Activated naive CD8-positive, alpha-beta T cell treated with anti-CD3 and anti-CD28 coated beads for 36 hours (primary cell): ENCODE measurements at regions not wholly inside any gene's neighbourhood (a gene's known extent, or its start where the extent isn't known, plus 50 kb on each side); places are given as distances from the start of the nearest gene placed in this dataset.

Experiments used
- DNase-seq: peaks from one replicate; pipeline ENCODE4 v3.0.0; 2021
- H3K27ac Mint-ChIP-seq: one replicate; pipeline ENCODE4 v1.8.0; 2022; ENCODE audit warnings: mild to moderate bottlenecking, moderate library complexity, mixed read lengths
- H3K27me3 Mint-ChIP-seq: one replicate; pipeline ENCODE4 v1.8.0; 2022; ENCODE audit warnings: mild to moderate bottlenecking, mixed read lengths
- H3K36me3 Mint-ChIP-seq: one replicate; pipeline ENCODE4 v1.8.0; 2021; ENCODE audit warnings: mild to moderate bottlenecking, mixed read lengths
- H3K4me1 Mint-ChIP-seq: one replicate; pipeline ENCODE4 v1.8.0; 2021; ENCODE audit warnings: mixed read lengths
- H3K4me3 Mint-ChIP-seq: one replicate; pipeline ENCODE4 v1.8.0; 2022; ENCODE audit warnings: mild to moderate bottlenecking, moderate library complexity, mixed read lengths
- H3K9me3 Mint-ChIP-seq: one replicate; pipeline ENCODE4 v1.8.0; 2022; ENCODE audit warnings: mixed read lengths

GRCh38 chr9:80378669-80379293 lies 807.0 kb downstream of the TLE4 start:
- Mint-ChIP-seq H3K27ac (no peak overlapping the region), H3K4me1 (no peaks in the 10 kb centered on the region), H3K4me3 (no peak overlapping the region), H3K27me3 (no peaks in the 10 kb centered on the region), H3K36me3 (no peaks in the 10 kb centered on the region), H3K9me3 (no peaks in the 10 kb centered on the region)
- no peak for DNase-seq

DNA sequence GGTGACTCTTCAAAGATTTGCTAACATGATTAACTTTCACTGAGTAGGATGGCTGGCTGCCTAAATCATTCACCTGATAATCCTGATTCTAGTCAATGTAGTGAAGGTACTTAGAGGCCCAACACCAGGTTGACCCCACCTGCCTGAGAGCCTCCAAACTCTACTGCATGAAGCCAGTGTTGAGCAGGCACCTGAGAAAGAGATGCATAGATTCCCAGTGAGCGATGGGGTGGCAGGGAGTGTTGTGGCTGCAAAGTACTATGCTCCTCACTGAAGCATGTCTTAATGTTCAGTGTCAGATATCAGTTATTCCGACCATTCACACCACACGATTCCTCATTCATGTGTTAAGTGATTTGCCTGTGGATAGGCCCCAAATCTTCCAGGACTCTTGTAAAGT lies 804.4 kb downstream of the TLE4 start:
- no peaks in the 10 kb centered on the region for H3K4me1 Mint-ChIP-seq
- no peaks in the 10 kb centered on the region for H3K36me3 Mint-ChIP-seq
- peaks cover 5% of the 10 kb centered on the region for H3K27me3 Mint-ChIP-seq
- DNase-seq = no peak
- no peak overlapping the region for H3K27ac Mint-ChIP-seq
- no peaks in the 10 kb centered on the region for H3K9me3 Mint-ChIP-seq
- H3K4me3 Mint-ChIP-seq = no peak overlapping the region

GRCh38 chr9:80375477-80375876 lies 803.7 kb downstream of the TLE4 start:
- H3K4me1 Mint-ChIP-seq = no peaks in the 10 kb centered on the region
- H3K9me3 Mint-ChIP-seq = no peaks in the 10 kb centered on the region
- no peak overlapping the region for H3K4me3 Mint-ChIP-seq
- no peak for DNase-seq
- no peak overlapping the region for H3K27ac Mint-ChIP-seq
- peaks cover 5% of the 10 kb centered on the region for H3K27me3 Mint-ChIP-seq
- no peaks in the 10 kb centered on the region for H3K36me3 Mint-ChIP-seq

DNA sequence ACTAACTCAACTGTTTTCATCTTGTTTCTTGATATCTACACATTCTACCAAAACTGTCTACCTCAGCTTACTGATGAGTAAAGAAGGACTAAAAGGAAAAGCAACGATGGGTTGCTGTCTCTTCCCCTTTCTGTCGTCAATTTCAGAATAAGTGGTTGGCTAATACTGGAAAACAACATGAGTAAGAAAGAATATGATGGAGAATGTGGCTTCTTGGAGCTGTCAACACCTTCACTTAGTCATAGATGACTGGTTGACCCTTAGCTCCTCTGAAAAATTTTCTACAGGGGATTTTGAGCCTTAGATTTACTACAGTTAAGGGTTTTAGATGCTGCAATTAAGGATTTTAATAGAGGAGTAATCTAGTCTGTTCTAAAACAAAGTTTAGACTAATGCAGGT lies 797.9 kb downstream of the TLE4 start:
- Mint-ChIP-seq H3K4me1 (no peaks in the 10 kb centered on the region), H3K36me3 (no peaks in the 10 kb centered on the region), H3K27me3 (peaks cover 5% of the 10 kb centered on the region), H3K9me3 (peaks cover 5% of the 10 kb centered on the region), H3K4me3 (no peak overlapping the region), H3K27ac (no peak overlapping the region)
- no peak for DNase-seq

GRCh38 chr9:80366626-80367025 lies 794.9 kb downstream of the TLE4 start:
- no peaks in the 10 kb centered on the region for H3K27me3 Mint-ChIP-seq
- H3K27ac Mint-ChIP-seq = no peak overlapping the region
- H3K9me3 Mint-ChIP-seq = peaks cover 5% of the 10 kb centered on the region
- H3K4me3 Mint-ChIP-seq = no peak overlapping the region
- H3K4me1 Mint-ChIP-seq = no peaks in the 10 kb centered on the region
- H3K36me3 Mint-ChIP-seq = no peaks in the 10 kb centered on the region
- no peak for DNase-seq

GRCh38 chr9:80359941-80360881 lies 788.4 kb downstream of the TLE4 start:
- DNase-seq = no peak
- no peaks in the 10 kb centered on the region for H3K36me3 Mint-ChIP-seq
- peaks cover 3% of the 10 kb centered on the region for H3K9me3 Mint-ChIP-seq
- H3K4me1 Mint-ChIP-seq = no peaks in the 10 kb centered on the region
- no peak overlapping the region for H3K27ac Mint-ChIP-seq
- H3K27me3 Mint-ChIP-seq = no peaks in the 10 kb centered on the region
- no peak overlapping the region for H3K4me3 Mint-ChIP-seq

DNA sequence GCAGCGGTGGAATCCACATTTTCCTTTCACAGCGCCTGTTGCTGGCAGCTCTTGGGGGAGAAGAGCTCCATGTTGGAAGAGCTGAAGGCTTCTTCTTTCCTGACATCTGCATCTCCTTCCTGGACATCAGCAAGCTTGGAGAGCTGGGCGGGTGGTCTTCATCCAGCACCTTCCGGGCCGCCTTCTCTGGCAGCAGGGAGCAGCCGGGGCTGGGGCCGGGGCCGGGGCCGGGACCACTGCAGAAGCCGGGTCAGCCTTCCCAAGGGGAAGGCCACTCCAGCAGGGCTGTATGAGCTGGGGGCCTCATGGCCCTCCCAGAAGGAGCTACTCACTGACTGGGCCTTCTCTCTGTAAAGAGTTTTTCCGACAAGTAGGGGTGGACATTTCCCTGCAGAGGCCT lies 787.5 kb downstream of the TLE4 start:
- Mint-ChIP-seq H3K27me3 (no peaks in the 10 kb centered on the region), H3K4me3 (no peak overlapping the region), H3K36me3 (no peaks in the 10 kb centered on the region), H3K4me1 (no peaks in the 10 kb centered on the region), H3K27ac (no peak overlapping the region), H3K9me3 (no peaks in the 10 kb centered on the region)
- no peak for DNase-seq

GRCh38 chr9:80352967-80353366 lies 781.2 kb downstream of the TLE4 start:
- Mint-ChIP-seq H3K27me3 (no peaks in the 10 kb centered on the region), H3K4me3 (no peak overlapping the region), H3K4me1 (no peaks in the 10 kb centered on the region), H3K36me3 (no peaks in the 10 kb centered on the region), H3K27ac (no peak overlapping the region), H3K9me3 (no peaks in the 10 kb centered on the region)
- DNase-seq = no peak

DNA sequence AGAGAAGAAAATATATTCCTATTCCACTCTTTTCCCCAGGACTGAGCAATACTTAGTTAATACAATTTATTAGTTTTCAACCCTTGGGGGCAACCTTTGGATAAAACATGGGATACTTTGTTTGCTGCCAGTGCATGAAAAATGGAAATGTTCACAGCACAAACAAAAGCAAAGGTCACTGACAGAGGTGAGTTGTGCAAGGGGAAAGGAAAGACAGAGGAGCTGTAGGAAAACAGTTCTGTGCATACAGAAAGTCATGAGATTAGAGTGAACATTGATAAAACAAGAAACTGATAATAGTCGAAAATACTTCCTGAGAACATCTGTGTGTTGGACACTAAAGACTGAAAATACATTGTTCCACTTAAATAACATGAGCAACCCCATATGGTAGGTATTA lies 779.8 kb downstream of the TLE4 start:
- H3K9me3 Mint-ChIP-seq = no peaks in the 10 kb centered on the region
- no peak overlapping the region for H3K4me3 Mint-ChIP-seq
- DNase-seq = no peak
- no peaks in the 10 kb centered on the region for H3K36me3 Mint-ChIP-seq
- no peaks in the 10 kb centered on the region for H3K27me3 Mint-ChIP-seq
- H3K4me1 Mint-ChIP-seq = no peaks in the 10 kb centered on the region
- H3K27ac Mint-ChIP-seq = no peak overlapping the region

DNA sequence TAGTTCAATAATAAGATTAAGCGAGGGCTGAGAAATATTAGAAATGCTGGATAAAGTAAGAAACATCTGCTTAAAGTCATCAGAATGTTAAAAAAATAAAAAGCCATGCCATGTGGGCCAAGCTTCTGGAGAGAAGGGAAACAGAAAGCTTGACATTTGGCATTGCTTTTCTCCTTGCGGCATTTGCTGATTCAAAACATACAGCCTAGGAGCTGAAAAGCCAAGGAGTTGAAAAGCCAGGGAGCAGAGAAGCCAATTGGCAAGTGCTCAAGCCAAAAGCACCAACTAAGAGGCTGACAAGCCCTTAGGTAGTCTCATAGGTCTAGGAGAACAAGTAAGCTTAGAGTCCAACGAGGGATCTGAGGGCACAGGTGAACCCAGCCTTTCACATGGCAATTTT lies 754.3 kb downstream of the TLE4 start:
- no peaks in the 10 kb centered on the region for H3K27me3 Mint-ChIP-seq
- no peaks in the 10 kb centered on the region for H3K4me1 Mint-ChIP-seq
- no peak for DNase-seq
- H3K27ac Mint-ChIP-seq = no peak overlapping the region
- peaks cover 1% of the 10 kb centered on the region for H3K9me3 Mint-ChIP-seq
- H3K4me3 Mint-ChIP-seq = no peak overlapping the region
- H3K36me3 Mint-ChIP-seq = no peaks in the 10 kb centered on the region

GRCh38 chr9:80320916-80321315 lies 749.2 kb downstream of the TLE4 start:
- Mint-ChIP-seq H3K4me1 (no peaks in the 10 kb centered on the region), H3K4me3 (no peak overlapping the region)

DNA sequence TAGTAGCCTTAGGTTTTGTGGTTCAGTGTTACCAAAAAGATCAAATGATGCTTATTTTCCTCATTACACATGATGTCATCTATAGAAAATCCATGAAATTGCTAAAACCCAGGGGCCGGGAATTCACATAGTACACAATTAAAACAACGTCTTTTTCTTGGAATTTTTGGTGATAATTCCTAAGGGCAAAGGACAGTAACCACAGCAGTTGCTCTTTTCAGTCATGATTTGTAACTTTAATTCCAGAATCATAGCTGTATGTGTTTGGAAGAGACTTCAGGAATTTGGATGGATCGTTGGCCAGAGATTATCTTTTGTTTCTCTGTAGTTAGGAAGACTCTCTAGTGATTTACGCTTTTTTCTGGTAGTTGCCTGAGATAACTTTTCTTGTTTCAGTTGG lies 748.7 kb downstream of the TLE4 start:
- Mint-ChIP-seq H3K4me1 (no peaks in the 10 kb centered on the region), H3K36me3 (no peaks in the 10 kb centered on the region), H3K27me3 (no peaks in the 10 kb centered on the region), H3K9me3 (no peaks in the 10 kb centered on the region), H3K4me3 (no peak overlapping the region), H3K27ac (no peak overlapping the region)
- DNase-seq = no peak

More at GRCh38 chr9:80320916-80321315, 749.2 kb downstream of the TLE4 start:
- no peaks in the 10 kb centered on the region for H3K27me3 Mint-ChIP-seq
- H3K9me3 Mint-ChIP-seq = no peaks in the 10 kb centered on the region
- H3K27ac Mint-ChIP-seq = no peak overlapping the region
- no peak for DNase-seq
- no peaks in the 10 kb centered on the region for H3K36me3 Mint-ChIP-seq

DNA sequence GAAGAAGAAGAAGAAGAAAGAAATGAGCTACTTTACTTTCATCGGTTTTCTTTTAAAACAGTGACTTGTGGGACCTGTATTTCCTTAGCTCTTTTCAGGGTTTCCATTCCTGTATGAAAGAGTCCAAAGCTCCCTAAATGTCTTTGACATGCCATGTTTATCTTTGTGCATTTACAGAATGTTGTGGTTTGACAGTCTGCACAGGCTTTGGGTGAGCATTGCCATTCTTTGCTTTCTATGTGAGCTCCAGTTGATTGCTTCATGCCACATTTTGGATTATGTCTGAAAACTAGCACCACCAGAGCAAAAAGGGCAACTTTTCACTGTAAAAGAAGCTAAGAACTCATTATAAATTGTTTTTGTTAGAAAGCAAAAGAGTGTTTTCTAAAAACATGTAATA lies 733.4 kb downstream of the TLE4 start:
- Mint-ChIP-seq H3K27me3 (peaks cover 3% of the 10 kb centered on the region), H3K4me1 (no peaks in the 10 kb centered on the region), H3K4me3 (no peak overlapping the region), H3K27ac (no peak overlapping the region), H3K9me3 (no peaks in the 10 kb centered on the region), H3K36me3 (no peaks in the 10 kb centered on the region)
- no peak for DNase-seq

DNA sequence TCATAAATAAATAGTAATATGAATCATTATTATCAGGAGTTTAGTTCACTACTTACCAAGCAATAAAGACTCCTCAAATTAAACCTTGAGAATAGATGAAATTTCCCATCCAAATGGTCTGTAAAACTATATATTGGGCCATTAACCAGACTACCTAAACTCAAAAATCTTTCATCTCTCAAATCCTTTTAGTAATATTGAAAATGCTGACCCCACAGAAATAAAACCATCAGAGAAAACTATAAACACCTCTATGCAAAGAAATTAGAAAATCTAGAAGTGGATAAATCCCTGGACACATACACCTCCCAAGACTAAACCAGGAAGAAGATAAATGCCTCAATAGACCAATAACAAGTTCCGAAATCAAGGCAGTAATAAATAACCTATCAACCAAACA lies 723.2 kb downstream of the TLE4 start:
- Mint-ChIP-seq H3K4me1 (no peaks in the 10 kb centered on the region), H3K9me3 (peaks cover 15% of the 10 kb centered on the region), H3K36me3 (no peaks in the 10 kb centered on the region), H3K4me3 (no peak overlapping the region), H3K27ac (no peak overlapping the region), H3K27me3 (no peaks in the 10 kb centered on the region)
- DNase-seq = no peak

DNA sequence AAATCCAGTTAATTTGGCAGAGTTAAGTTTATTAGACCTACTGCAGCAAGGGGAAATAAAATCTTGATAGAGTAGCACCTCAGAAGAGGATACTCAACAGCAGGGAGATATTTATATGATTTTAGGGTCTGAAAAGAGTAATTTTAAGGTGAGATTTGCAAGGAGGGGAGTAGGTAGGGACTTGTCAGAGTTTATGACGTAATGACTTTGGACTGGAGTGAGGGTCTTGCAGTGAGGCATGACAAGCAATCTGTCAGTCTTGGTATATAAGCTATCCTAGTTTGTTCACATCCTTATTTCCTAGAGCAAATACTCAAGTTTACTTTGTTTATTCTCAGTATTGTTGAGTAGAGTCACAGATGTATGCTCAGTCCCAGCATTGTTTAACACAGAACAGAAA lies 722.6 kb downstream of the TLE4 start:
- Mint-ChIP-seq H3K9me3 (peaks cover 15% of the 10 kb centered on the region), H3K36me3 (no peaks in the 10 kb centered on the region), H3K4me1 (no peaks in the 10 kb centered on the region), H3K4me3 (no peak overlapping the region), H3K27ac (no peak overlapping the region), H3K27me3 (no peaks in the 10 kb centered on the region)
- no peak for DNase-seq

GRCh38 chr9:80292231-80292630 lies 720.5 kb downstream of the TLE4 start:
- Mint-ChIP-seq H3K27me3 (no peaks in the 10 kb centered on the region), H3K36me3 (no peaks in the 10 kb centered on the region), H3K4me1 (no peaks in the 10 kb centered on the region), H3K4me3 (no peak overlapping the region), H3K9me3 (peaks cover 10% of the 10 kb centered on the region), H3K27ac (no peak overlapping the region)
- no peak for DNase-seq
